ENCODE measurements at regions not wholly inside any gene's neighbourhood (a gene's known extent, or its start where the extent isn't known, plus 50 kb on each side); places are given as distances from the start of the nearest gene placed in this dataset.

DNA sequence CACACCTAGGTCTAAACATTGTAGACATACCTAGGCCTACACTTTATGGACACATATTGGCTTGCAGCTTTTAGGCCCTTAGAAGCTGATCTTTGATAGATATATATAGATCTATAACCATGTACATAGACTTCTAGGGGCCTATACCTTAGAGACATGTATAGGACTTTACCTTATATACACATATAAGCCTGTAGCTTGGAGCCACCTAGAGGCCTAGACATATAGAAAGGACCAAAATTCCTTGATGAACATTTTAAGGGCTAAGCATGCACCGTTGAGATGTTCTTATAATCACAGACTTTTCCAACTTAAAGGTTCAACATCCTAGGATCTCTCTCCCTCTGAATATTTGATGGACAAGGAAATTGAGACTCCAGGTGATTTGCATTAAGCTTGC, 371.7 kb upstream of the SASH1 start:
- TF ChIP-seq, protein P1, sequence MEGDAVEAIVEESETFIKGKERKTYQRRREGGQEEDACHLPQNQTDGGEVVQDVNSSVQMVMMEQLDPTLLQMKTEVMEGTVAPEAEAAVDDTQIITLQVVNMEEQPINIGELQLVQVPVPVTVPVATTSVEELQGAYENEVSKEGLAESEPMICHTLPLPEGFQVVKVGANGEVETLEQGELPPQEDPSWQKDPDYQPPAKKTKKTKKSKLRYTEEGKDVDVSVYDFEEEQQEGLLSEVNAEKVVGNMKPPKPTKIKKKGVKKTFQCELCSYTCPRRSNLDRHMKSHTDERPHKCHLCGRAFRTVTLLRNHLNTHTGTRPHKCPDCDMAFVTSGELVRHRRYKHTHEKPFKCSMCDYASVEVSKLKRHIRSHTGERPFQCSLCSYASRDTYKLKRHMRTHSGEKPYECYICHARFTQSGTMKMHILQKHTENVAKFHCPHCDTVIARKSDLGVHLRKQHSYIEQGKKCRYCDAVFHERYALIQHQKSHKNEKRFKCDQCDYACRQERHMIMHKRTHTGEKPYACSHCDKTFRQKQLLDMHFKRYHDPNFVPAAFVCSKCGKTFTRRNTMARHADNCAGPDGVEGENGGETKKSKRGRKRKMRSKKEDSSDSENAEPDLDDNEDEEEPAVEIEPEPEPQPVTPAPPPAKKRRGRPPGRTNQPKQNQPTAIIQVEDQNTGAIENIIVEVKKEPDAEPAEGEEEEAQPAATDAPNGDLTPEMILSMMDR (IDR thresholded peaks at IDR 0.05), result peak; percentile 37
- TF ChIP-seq ZFX (IDR thresholded peaks at IDR 0.05; ENCODE audit: borderline replicate concordance), result no peak
